K562 (cell line): ENCODE measurements at regions not wholly inside any gene's neighbourhood (a gene's known extent, or its start where the extent isn't known, plus 50 kb on each side); places are given as distances from the start of the nearest gene placed in this dataset.

ENCODE experiments used
- ATAC-seq: fragments of 200-7000 bp; cut with Tn5 transposase; 3 replicates; pipeline ENCODE4 v1.9.1; 2020; ENCODE audit warnings: moderate library complexity
- BruUV-seq: library from RNA; stranded (reverse); fragments of 400-500 nt; replicated peaks from 2 replicates; lab custom pipeline; 2021; lab: Mats Ljungman, UMichigan
- CTCF ChIA-PET: fragments of 300-600 bp; formaldehyde crosslinking; extraction: SDS; loops from one replicate; lab custom pipeline; 2021; ENCODE audit warnings: low intra/inter-chr PET ratio; lab: Yijun Ruan, JAX
- POLR2A ChIA-PET: fragments of 300-600, 350-650 bp; sonication (Branson Sonifier 250); formaldehyde crosslinking; extraction: SDS; loops from one replicate; lab custom pipeline; 2021; ENCODE audit warnings: antibody characterized with exemption, inconsistent platforms; lab: Yijun Ruan, JAX
- DNase-seq, 4 experiments: peaks; one replicate each; pipeline versions ENCODE4 v3.0.0 to v3.0.0-alpha.2; 2011 to 2018; ENCODE audit warnings: low spot score in 3 of 4, mixed read lengths in 3 of 4; ENCODE audit errors: extremely low read depth in 1 of 4
- FAIRE-seq: peaks from 2 replicates; lab custom pipeline; 2011; peaks lifted over from hg19 to GRCh38; lab: Jason Lieb, UNC
- H2AFZ ChIP-seq: 2 replicates; pipeline ENCODE4 v1.6.0; 2011; ENCODE audit warnings: low read depth, low read length, control low read depth, inconsistent platforms
- H3K27ac ChIP-seq: fragments of 200-600 bp; 3 replicates; pipeline ENCODE4 v1.8.0; 2011; ENCODE audit warnings: low read depth, mild to moderate bottlenecking, control low read depth, inconsistent platforms, low read length, moderate library complexity, mixed read lengths; ENCODE audit errors: extremely low read depth
- H3K27me3 ChIP-seq, 2 experiments: fragments of 300-600 bp in 1 of 2; 2 replicates in 1 of 2; 3 replicates in 1 of 2; pipeline versions ENCODE4 v1.6.0 to v1.8.0; 2011; ENCODE audit warnings: inconsistent platforms in 2 of 2, low read length in 2 of 2, mild to moderate bottlenecking in 1 of 2, mixed read lengths in 1 of 2, moderate library complexity in 1 of 2; ENCODE audit not compliant: control insufficient read depth in 2 of 2, insufficient read depth in 2 of 2
- H3K36me3 ChIP-seq: fragments of 300-600 bp; 3 replicates; pipeline ENCODE4 v1.8.0; 2011; ENCODE audit warnings: mild to moderate bottlenecking, low read length, inconsistent platforms; ENCODE audit not compliant: control insufficient read depth, insufficient read depth
- H3K4me1 ChIP-seq, 2 experiments: fragments of 200-600 bp in 1 of 2; replicated peaks in 1 of 2; 2 replicates in 1 of 2; 3 replicates in 1 of 2; pipeline versions ENCODE4 v1.5.1 to v1.8.0; 2011; ENCODE audit warnings: inconsistent platforms in 2 of 2, low read length in 2 of 2, mild to moderate bottlenecking in 1 of 2, mixed read lengths in 1 of 2, moderate library complexity in 1 of 2; ENCODE audit not compliant: control insufficient read depth in 2 of 2, insufficient read depth in 2 of 2
- H3K4me2 ChIP-seq: 2 replicates; pipeline ENCODE4 v1.6.1; 2011; ENCODE audit warnings: low read length, control low read depth, inconsistent platforms, mixed read lengths; ENCODE audit not compliant: insufficient read depth
- H3K4me3 ChIP-seq: fragments of 200-600 bp; sonication (generic), shearing (Covaris generic); 2 replicates; pipeline ENCODE4 v1.5.1; 2016; ENCODE audit warnings: control low read depth, inconsistent platforms
- H3K79me2 ChIP-seq: fragments of 200-600 bp; 3 replicates; pipeline ENCODE4 v1.8.0; 2011; ENCODE audit warnings: low read length, inconsistent platforms; ENCODE audit not compliant: control insufficient read depth, insufficient read depth
- H3K9ac ChIP-seq, 2 experiments: 2 replicates each; pipeline versions ENCODE4 v1.6.0 to v1.6.1; 2011; ENCODE audit warnings: low read depth in 2 of 2, low read length in 2 of 2, control low read depth in 1 of 2, inconsistent platforms in 1 of 2, mild to moderate bottlenecking in 1 of 2, mixed read lengths in 1 of 2; ENCODE audit not compliant: insufficient read depth in 1 of 2
- H3K9me1 ChIP-seq: one replicate; pipeline ENCODE4 v1.6.0; 2011; ENCODE audit warnings: inconsistent platforms, mild to moderate bottlenecking, low read length, moderate library complexity; ENCODE audit not compliant: control insufficient read depth, insufficient read depth
- H3K9me3 ChIP-seq: replicated peaks from 2 replicates; pipeline ENCODE4 v1.5.1; 2011; ENCODE audit warnings: low read depth, low read length, inconsistent platforms; ENCODE audit not compliant: control insufficient read depth, insufficient read depth
- H4K20me1 ChIP-seq: replicated peaks from 2 replicates; pipeline ENCODE4 v1.6.1; 2011; ENCODE audit warnings: low read length, inconsistent platforms, mixed read lengths; ENCODE audit not compliant: control insufficient read depth, insufficient read depth
- BMI1 ChIP-seq: fragments of 150-350 bp; IDR thresholded peaks from 2 replicates; pipeline ENCODE4 v1.6.1; 2014; ENCODE audit warnings: low read length
- CBFB ChIP-seq: sonication (generic); formaldehyde crosslinking; IDR thresholded peaks from 2 replicates; pipeline ENCODE4 v1.4.0; 2020; ENCODE audit warnings: mild to moderate bottlenecking, missing genetic modification reagents
- DDX20 ChIP-seq: fragments of 450-650 bp; IDR thresholded peaks from 2 replicates; pipeline ENCODE4 v1.6.1; 2016; ENCODE audit warnings: missing genetic modification characterization, low read depth, mild to moderate bottlenecking, missing compliant biosample characterization, moderate library complexity
- DPF2 ChIP-seq: fragments of 450-650 bp; IDR thresholded peaks from 2 replicates; pipeline ENCODE4 v1.6.1; 2016
- GABPB1 ChIP-seq: sonication (generic); formaldehyde crosslinking; IDR thresholded peaks from 2 replicates; pipeline ENCODE4 v1.8.0; 2022; ENCODE audit warnings: mild to moderate bottlenecking, missing genetic modification reagents
- JUNB ChIP-seq: fragments of 450-650 bp; formaldehyde crosslinking; conservative IDR thresholded peaks from 2 replicates; pipeline ENCODE4 v1.4.0; 2020; ENCODE audit warnings: mild to moderate bottlenecking
- LEF1 ChIP-seq: fragments of 450-650 bp; IDR thresholded peaks from 2 replicates; pipeline ENCODE4 v1.6.1; 2016; ENCODE audit warnings: mild to moderate bottlenecking
- NCOA2 ChIP-seq, 2 experiments: fragments of 450-650 bp; IDR thresholded peaks; 2 replicates each; pipeline ENCODE4 v1.6.1; 2018; ENCODE audit warnings: mild to moderate bottlenecking in 2 of 2, moderate library complexity in 1 of 2; ENCODE audit not compliant: partially characterized antibody in 2 of 2
- RBM15 ChIP-seq: fragments of 200-400 bp; formaldehyde crosslinking; IDR thresholded peaks from 2 replicates; pipeline ENCODE4 v1.6.1; 2018; ENCODE audit warnings: mild to moderate bottlenecking, low read length, moderate library complexity; ENCODE audit not compliant: insufficient read depth
- SMAD1 ChIP-seq: fragments of 150-350 bp; IDR thresholded peaks from 2 replicates; pipeline ENCODE4 v1.6.1; 2014; ENCODE audit warnings: low read length, low read depth; ENCODE audit not compliant: partially characterized antibody
- SMARCA4 ChIP-seq: fragments of 450-650 bp; IDR thresholded peaks from 2 replicates; pipeline ENCODE4 v1.6.1; 2016
- SMARCA5 ChIP-seq: fragments of 450-650 bp; IDR thresholded peaks from 2 replicates; pipeline ENCODE4 v1.6.1; 2016
- STAG1 ChIP-seq: sonication (generic); formaldehyde crosslinking; IDR thresholded peaks from 2 replicates; pipeline ENCODE4 v1.5.0; 2020; ENCODE audit warnings: missing genetic modification reagents, borderline replicate concordance
- XRCC5 ChIP-seq: fragments of 200-400 bp; formaldehyde crosslinking; IDR thresholded peaks from 2 replicates; pipeline ENCODE4 v1.6.1; 2017; ENCODE audit warnings: low read depth, mild to moderate bottlenecking, low read length
- ZC3H8 ChIP-seq: fragments of 450-650 bp; IDR thresholded peaks from 2 replicates; pipeline ENCODE4 v1.6.1; 2017
- ZNF311 ChIP-seq: fragments of 250-450 bp; sonication (Bioruptor Pico); IDR thresholded peaks from 2 replicates; pipeline ENCODE4 v1.4.0; 2020; ENCODE audit warnings: mild to moderate bottlenecking, moderate library complexity
- WGBS: fragments of 100-300 bp; shearing (Covaris generic); methylation state at CpG from one replicate; pipeline ENCODE4 v1.1.6; 2016; ENCODE audit warnings: low coverage, mixed read lengths; ENCODE audit not compliant: insufficient coverage; ENCODE audit errors: missing lambda C conversion rate; 5-methylcytosine and 5-hydroxymethylcytosine counted together
- in situ Hi-C: fragments of 300-500 bp; cut with MboI; formaldehyde crosslinking; loops from 4 replicates; pipeline ENCODE4 v1.15.0; 2018; ENCODE audit warnings: inconsistent platforms, mixed read lengths
- intact Hi-C: fragments of 100-400 bp; cut with micrococcal nuclease; formaldehyde crosslinking; loops from 2 replicates; pipeline ENCODE4 v1.14.2; 2022
- TF ChIP-seq, protein P1 (sequence below): sonication (generic); formaldehyde crosslinking; IDR thresholded peaks from 2 replicates; pipeline ENCODE4 v1.8.1; 2023; ENCODE audit warnings: mild to moderate bottlenecking, missing genetic modification reagents
- TF ChIP-seq, protein P2 (sequence below): fragments of 250-450 bp; sonication (Bioruptor Pico); IDR thresholded peaks from 2 replicates; pipeline ENCODE4 v1.8.0; 2022; ENCODE audit warnings: moderate library complexity, mild to moderate bottlenecking, inconsistent platforms
- TF ChIP-seq, protein P3 (sequence below): sonication (generic); formaldehyde crosslinking; IDR thresholded peaks from 2 replicates; pipeline ENCODE4 v1.8.0; 2022; ENCODE audit warnings: mild to moderate bottlenecking, missing genetic modification reagents, borderline replicate concordance
- TF ChIP-seq, protein P4 (sequence below), 2 experiments: fragments of 250-450 bp in 1 of 2; fragments of 450-650 bp in 1 of 2; sonication (Bioruptor Pico) in 1 of 2; IDR thresholded peaks; 2 replicates each; pipeline versions ENCODE4 v1.6.1 to v1.8.0; 2016 to 2021; ENCODE audit warnings: mild to moderate bottlenecking in 2 of 2, moderate library complexity in 2 of 2, missing compliant biosample characterization in 1 of 2, missing genetic modification characterization in 1 of 2

DNA sequence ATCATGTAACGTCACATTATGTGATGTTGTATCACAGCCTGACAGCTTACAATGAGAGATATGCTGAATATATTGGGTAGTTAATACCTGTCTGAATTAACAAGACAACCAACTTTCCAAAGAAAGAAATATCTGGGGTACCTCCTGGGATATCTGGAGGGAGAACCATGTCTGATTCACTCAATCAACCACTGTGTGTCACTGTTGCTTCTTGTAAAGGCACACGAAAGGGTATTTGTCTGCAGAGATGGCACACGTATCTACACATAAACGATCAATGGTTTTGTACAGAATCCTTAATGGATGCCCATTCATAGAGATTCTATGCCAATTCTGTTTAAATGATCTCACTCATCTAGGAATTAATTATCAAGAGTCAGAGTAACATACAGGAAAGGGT is 252.1 kb upstream of the TMCO5A start (continued):
- no peak for TF ChIP-seq RBM15
- TF ChIP-seq, protein P1, sequence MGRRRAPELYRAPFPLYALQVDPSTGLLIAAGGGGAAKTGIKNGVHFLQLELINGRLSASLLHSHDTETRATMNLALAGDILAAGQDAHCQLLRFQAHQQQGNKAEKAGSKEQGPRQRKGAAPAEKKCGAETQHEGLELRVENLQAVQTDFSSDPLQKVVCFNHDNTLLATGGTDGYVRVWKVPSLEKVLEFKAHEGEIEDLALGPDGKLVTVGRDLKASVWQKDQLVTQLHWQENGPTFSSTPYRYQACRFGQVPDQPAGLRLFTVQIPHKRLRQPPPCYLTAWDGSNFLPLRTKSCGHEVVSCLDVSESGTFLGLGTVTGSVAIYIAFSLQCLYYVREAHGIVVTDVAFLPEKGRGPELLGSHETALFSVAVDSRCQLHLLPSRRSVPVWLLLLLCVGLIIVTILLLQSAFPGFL, result no peak
- TF ChIP-seq LEF1, result no peak
- TF ChIP-seq, protein P2, sequence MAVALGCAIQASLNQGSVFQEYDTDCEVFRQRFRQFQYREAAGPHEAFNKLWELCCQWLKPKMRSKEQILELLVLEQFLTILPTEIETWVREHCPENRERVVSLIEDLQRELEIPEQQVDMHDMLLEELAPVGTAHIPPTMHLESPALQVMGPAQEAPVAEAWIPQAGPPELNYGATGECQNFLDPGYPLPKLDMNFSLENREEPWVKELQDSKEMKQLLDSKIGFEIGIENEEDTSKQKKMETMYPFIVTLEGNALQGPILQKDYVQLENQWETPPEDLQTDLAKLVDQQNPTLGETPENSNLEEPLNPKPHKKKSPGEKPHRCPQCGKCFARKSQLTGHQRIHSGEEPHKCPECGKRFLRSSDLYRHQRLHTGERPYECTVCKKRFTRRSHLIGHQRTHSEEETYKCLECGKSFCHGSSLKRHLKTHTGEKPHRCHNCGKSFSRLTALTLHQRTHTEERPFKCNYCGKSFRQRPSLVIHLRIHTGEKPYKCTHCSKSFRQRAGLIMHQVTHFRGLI (CRISPR knock-in tag), result no peak
- no peak for TF ChIP-seq XRCC5
- TF ChIP-seq SMARCA5, result no peak
- TF ChIP-seq BMI1, result no peak
- TF ChIP-seq ZC3H8, result no peak
- TF ChIP-seq SMAD1, result no peak
- TF ChIP-seq DDX20 (tag), result no peak
- TF ChIP-seq SMARCA4, result no peak

DNA sequence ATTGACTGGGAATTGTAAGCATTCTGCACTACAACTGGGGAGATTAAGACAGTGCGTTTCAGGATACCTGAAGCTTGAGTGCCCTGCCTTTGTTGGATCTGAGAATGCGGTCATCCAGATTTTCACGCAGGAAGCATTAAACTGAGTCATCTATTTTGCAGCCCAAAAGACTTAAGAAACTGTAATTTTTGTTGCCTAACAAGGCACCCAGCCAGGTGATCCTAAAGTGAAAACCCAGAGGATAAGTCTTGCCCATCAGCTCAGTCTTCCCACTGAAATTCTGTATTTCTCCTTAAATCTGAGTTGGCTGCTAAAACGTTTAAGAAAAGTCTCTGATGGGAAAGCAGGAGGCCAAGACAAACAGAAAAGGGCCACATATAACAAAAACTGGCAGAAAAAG is 242.5 kb upstream of the TMCO5A start:
- no peak for DNase-seq
- H3K4me1 ChIP-seq, result no peaks in the 10 kb centered on the region
- no peaks in the 10 kb centered on the region for H3K79me2 ChIP-seq
- POLR2A ChIA-PET, result no interaction called here
- no peak overlapping the region for H3K4me2 ChIP-seq
- no peak overlapping the region for H3K27ac ChIP-seq
- H3K9me3 ChIP-seq, result no peaks in the 10 kb centered on the region
- 5% methylated on average over 4 of the region's 4 CpGs for WGBS
- H3K9ac ChIP-seq, result no peak overlapping the region
- no peaks in the 10 kb centered on the region for H3K36me3 ChIP-seq
- no peak overlapping the region for H3K4me3 ChIP-seq
- no peaks in the 10 kb centered on the region for H3K9me1 ChIP-seq
- H4K20me1 ChIP-seq, result no peaks in the 10 kb centered on the region
- CTCF ChIA-PET, result no interaction called here
- no peak for FAIRE-seq
- H2AFZ ChIP-seq, result no peak overlapping the region
- BruUV-seq, result no TSS peak
- intact Hi-C loops, result no loop called here
- in situ Hi-C loops, result no loop called here
- no peak for ATAC-seq
- H3K27me3 ChIP-seq, result no peaks in the 10 kb centered on the region
- TF ChIP-seq, protein P3, sequence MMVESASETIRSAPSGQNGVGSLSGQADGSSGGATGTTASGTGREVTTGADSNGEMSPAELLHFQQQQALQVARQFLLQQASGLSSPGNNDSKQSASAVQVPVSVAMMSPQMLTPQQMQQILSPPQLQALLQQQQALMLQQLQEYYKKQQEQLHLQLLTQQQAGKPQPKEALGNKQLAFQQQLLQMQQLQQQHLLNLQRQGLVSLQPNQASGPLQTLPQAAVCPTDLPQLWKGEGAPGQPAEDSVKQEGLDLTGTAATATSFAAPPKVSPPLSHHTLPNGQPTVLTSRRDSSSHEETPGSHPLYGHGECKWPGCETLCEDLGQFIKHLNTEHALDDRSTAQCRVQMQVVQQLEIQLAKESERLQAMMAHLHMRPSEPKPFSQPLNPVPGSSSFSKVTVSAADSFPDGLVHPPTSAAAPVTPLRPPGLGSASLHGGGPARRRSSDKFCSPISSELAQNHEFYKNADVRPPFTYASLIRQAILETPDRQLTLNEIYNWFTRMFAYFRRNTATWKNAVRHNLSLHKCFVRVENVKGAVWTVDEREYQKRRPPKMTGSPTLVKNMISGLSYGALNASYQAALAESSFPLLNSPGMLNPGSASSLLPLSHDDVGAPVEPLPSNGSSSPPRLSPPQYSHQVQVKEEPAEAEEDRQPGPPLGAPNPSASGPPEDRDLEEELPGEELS (CRISPR knock-in tag), result no peak
- TF ChIP-seq, protein P4, sequence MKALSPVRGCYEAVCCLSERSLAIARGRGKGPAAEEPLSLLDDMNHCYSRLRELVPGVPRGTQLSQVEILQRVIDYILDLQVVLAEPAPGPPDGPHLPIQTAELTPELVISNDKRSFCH (CRISPR knock-in tag; IDR thresholded peaks at IDR 0.05), result no peak
- TF ChIP-seq, protein P4 (tag; IDR thresholded peaks at IDR 0.05), result no peak
- no peak for TF ChIP-seq CBFB (CRISPR knock-in tag)
- TF ChIP-seq JUNB (CRISPR knock-in tag), result no peak
- no peak for TF ChIP-seq NCOA2 (IDR thresholded peaks at IDR 0.05; ENCODE audit: partially characterized antibody in 2 of 2)
- TF ChIP-seq DPF2, result no peak
- no peak for TF ChIP-seq STAG1 (CRISPR knock-in tag)
- TF ChIP-seq GABPB1, result no peak
- no peak for TF ChIP-seq ZNF311 (CRISPR knock-in tag)
